Activated CD8-positive, alpha-beta memory T cell treated with anti-CD3 and anti-CD28 coated beads for 4 hours (primary cell): ENCODE measurements at regions not wholly inside any gene's neighbourhood (a gene's known extent, or its start where the extent isn't known, plus 50 kb on each side); places are given as distances from the start of the nearest gene placed in this dataset.
"Not testable (repeated sequence)": the region's sequence is repeated elsewhere in the genome, so short reads cannot be mapped to it uniquely, and the experiment has no call there.

Experiments
- DNase-seq, 2 donors: peaks; one replicate each; pipeline ENCODE4 v3.0.0-alpha.2; 2020; ENCODE audit warnings: low read depth in 2 of 2

GRCh38 chr14:106599209-106599608 lies 1072.8 kb downstream of the TMEM121 start:
- no peak for DNase-seq

DNA sequence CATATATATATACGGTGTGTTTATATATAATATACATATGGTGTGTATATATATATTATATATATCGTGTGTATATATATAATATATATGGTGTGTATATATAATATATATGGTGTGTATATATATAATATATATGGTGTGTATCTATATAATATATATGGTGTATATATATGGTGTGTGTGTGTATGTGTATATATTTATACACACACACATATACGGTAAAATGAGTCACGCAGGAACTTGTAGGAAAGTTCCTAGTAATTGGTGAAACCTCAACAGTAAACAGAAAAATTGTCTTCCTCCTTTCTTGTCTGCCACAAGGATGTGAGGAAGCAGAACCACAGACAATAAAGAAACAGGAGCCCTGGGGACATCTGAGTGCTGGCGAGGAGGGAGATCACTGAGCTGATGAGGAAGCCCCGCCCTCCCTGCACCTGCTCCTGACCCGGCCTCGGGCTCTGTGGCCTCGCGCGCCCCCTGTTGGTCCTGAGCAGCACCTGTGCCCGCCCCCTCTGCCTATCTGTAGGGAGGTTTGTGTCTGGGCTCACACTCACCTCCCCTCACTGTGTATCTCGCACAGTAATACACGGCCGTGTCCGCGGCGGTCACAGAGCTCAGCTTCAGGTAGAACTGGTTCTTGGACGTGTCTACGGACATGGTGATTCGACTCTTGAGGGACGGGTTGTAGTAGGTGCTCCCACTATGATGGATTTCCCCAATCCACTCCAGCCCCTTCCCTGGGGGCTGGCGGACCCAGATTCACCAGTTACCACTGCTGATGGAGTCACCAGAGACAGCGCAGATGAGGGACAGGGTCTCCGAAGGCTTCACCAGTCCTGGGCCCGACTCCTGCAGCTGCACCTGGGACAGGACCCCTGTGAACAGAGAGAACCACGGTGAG lies 1079.4 kb downstream of the TMEM121 start:
- peak; percentile 58 for DNase-seq

GRCh38 chr14:106606936-106607335 lies 1080.6 kb downstream of the TMEM121 start:
- DNase-seq: no peak

DNA sequence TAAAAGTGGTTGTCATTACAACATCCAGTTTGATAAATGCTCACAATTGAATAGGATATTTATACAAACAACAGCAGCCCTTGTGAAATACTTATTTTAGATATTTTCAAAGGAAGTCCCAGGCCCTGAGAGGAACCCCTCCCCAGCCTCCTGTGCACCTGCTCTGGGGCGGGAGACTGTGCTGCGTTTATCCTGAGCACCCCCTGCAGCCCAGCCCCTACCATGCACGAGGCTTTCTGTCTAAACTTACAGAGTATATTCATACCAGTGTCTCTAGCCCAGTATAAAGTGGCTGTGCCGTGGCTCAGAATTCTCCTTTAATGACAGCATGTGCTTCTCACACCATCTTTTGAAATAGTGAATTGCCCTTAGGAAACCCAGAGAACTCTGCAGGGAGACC lies 1084.3 kb downstream of the TMEM121 start:
- no peak for DNase-seq

DNA sequence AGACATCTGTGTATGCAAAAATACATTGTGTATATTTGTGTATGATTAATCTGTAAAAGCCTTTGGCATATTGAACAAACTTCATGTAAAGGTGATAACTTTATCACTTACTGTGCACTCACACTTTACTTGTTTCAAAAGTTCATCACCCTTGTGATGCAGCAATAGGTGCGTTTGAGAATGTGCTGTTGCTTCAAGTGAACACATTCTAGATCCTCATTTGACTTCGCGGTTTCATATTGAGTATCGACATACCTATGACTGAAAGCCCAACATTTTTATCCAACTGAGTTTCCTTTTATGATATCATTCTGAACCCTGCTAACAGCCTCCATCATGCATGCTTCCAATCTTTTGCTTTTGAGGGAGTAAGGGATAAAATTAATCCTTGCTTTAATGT lies 1086.9 kb downstream of the TMEM121 start:
- no peak for DNase-seq

GRCh38 chr14:106618471-106618951 lies 1092.1 kb downstream of the TMEM121 start:
- peak; percentile 45 to 51 for DNase-seq

DNA sequence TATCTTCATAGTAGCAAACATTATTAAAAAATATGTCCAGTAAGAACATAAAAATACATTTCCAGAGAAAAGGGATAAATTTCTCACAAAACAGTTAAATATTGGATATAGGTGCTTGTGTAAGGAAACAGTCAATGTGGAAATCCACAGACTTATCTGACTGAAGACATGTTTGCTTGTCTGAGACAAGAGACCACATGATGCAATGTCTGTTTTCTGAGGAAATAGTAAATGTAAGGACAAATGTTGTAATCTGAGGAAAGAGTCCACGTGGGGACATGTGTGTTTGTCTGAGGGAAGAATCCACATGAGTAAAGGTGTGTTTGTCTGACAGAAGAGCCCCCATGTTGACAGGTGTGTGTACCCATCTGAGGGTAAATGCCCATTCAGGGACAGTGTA lies 1093.2 kb downstream of the TMEM121 start:
- DNase-seq: no peak

- DNase-seq: no peak
Observed at GRCh38 chr14:106620368-106620767, 1094.0 kb downstream of the TMEM121 start.

GRCh38 chr14:106622200-106622745 lies 1095.9 kb downstream of the TMEM121 start:
- DNase-seq: peak in 1 of 2 donors; percentile 22

DNA sequence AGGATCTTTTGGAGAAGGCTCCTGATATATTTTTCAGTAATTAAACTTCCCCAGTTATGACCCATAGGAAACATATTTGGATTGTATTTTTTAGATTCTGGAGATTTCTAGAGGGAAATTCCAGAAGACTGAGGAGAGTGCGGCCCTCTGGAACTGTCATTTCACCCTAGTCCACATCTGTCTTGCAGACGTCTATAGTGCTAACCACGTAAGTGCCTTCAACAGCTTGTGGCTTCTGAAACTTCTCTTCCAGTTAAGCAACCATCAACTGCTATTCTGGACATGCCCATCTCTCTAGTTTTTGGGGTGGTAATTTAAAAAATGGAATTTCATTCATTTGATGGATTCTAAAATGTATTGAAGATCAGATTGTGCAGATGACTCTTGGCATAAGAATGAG lies 1098.8 kb downstream of the TMEM121 start:
- no peak for DNase-seq

DNA sequence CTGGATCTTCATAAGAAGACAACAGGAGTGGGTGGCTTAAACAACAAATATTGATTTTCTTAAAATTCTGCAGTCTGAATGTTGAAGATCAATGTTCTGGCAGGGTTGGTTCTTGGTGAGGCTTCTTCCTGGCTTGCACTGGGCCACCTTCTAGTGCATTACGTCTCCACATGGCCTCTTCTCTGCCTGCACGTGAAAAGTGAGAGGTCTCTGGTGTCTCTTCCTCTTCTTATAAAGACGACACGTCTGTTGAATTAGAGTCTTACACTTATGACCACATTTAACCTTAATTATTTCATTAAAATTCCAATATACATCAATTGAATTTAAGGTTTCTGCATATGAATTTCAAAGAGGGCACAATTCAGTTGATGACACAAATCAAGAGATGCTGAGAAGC lies 1100.1 kb downstream of the TMEM121 start:
- DNase-seq: not testable (repeated sequence)

DNA sequence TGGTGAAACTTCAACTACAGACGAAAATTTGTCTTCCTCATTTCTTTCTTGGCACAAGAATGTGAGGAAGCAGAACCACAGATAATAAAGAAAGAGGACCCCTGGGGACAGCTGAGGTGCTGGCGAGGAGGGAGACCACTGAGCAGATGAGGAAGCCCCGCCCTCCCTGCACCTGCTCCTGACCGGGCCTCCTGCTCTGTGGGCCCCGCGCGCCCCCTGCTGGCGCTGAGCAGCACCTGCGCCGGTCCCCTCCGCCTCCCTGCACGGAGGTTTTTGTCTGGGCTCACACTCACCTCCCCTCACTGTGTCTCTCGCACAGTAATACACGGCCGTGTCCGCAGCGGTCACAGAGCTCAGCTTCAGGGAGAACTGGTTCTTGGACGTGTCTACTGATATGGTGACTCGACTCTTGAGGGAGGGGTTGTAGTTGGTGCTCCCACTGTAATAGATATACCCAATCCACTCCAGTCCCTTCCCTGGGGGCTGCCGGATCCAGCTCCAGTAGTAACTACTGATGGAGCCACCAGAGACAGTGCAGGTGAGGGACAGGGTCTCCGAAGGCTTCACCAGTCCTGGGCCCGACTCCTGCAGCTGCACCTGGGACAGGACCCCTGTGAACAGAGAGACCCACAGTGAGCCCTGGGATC lies 1100.7 kb downstream of the TMEM121 start:
- peak; percentile 26 to 55 for DNase-seq

GRCh38 chr14:106631879-106632278 lies 1105.5 kb downstream of the TMEM121 start:
- no peak for DNase-seq

- DNase-seq: no peak
Observed at GRCh38 chr14:106633721-106634120, 1107.3 kb downstream of the TMEM121 start.

- DNase-seq: no peak
Observed at GRCh38 chr14:106635569-106635968, 1109.2 kb downstream of the TMEM121 start.

GRCh38 chr14:106638786-106639452 lies 1112.5 kb downstream of the TMEM121 start:
- DNase-seq: not testable (repeated sequence)

DNA sequence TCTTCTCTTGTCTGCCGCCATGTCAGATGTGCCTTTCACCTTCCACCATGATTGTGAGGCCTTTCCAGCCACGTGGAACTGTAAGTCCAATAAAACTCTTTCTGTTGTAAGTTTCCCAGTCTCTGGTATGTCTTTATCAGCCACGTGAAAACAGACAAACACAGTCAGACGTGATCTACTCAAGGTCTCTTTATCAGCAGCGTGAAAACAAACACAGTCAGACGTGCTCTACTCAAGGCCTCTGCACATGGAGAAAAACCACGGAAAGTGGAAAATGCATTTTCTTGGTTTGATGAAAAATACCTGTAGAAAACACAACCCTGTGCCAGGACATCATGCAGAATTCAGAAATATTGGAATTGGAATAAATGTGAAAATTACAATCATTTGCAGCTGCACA lies 1115.7 kb downstream of the TMEM121 start:
- no peak for DNase-seq

- not testable (repeated sequence) for DNase-seq
Observed at GRCh38 chr14:106642971-106643370, 1116.6 kb downstream of the TMEM121 start.

- not testable (repeated sequence) for DNase-seq
Observed at GRCh38 chr14:106648874-106649273, 1122.5 kb downstream of the TMEM121 start.

DNA sequence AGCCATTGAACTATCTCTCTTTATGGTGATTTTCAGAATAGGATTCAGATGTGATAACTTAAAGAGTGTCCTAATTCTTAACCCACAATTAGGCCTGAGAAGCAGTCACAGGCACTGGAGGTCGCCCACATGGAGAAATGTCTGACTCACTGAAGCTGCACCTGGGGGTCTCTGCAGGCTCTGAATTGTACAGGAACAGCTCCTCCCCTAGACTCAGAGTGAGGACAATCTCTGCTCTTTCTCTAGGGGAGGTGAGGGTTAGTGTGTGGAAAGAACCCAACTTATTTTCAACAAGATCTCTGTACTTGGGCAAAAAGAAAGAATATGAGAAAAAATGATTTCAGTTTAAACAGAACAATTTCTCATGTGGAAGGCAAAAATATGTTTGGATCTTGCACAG lies 1124.6 kb downstream of the TMEM121 start:
- DNase-seq: no peak

DNA sequence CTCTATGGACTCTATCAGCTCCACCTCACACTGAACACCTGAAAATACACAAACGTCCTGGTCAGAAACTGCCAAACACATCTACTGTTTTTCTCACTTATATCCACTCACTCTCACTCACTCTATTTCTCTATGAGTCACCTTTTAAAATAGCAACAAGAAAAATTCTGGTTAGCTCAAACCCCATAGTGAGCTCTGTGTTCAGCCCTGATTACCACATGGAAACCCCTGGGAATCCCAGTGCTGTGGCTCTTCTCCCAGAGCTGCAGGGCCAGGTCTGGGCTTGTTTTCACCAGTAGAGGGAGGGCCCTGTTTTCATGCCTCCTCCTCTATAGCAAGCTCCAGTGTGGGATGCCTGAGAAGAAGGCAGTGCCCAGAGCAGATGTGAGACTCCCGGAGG lies 1126.1 kb downstream of the TMEM121 start:
- DNase-seq: no peak

DNA sequence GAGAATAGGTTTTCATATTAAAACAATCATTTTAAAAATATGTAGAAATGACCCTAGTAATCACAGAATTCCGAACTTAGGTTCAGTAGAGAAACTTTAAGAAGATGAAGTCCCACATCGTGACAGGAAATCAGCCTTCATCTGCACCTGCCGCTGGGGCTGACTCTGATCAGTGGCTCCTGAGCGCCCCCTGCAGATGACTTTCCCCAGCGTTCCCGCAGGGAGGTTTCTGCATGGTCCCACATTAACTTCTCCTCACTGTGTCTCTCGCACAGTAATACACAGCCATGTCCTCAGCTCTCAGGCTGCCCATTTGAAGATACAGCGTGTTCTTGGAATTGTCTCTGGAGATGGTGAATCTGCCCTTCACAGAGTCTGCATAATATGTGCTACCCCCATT lies 1131.1 kb downstream of the TMEM121 start:
- DNase-seq: peak in 1 of 2 donors; percentile 24
